ENCODE measurements at regions not wholly inside any gene's neighbourhood (a gene's known extent, or its start where the extent isn't known, plus 50 kb on each side); places are given as distances from the start of the nearest gene placed in this dataset.

- TF ChIP-seq TCF4 (CRISPR knock-in tag; IDR thresholded peaks at IDR 0.05; ENCODE audit: borderline replicate concordance) (no peak), PPARA (CRISPR knock-in tag; IDR thresholded peaks at IDR 0.05; ENCODE audit: borderline replicate concordance) (no peak)
Observed at GRCh38 chr11:103633819-103634590, 402.4 kb upstream of the DDI1 start.
